Mammary epithelial cell (primary cell): ENCODE measurements at regions not wholly inside any gene's neighbourhood (a gene's known extent, or its start where the extent isn't known, plus 50 kb on each side); places are given as distances from the start of the nearest gene placed in this dataset.

Source experiments
- CTCF ChIP-seq, 2 donors: IDR thresholded peaks in 1 of 2; conservative IDR thresholded peaks in 1 of 2; 2 replicates each; pipeline ENCODE4 v1.5.1; 2011 to 2012; ENCODE audit warnings: inconsistent platforms in 2 of 2, low read length in 2 of 2, mild to moderate bottlenecking in 2 of 2, control low read depth in 1 of 2, low read depth in 1 of 2; ENCODE audit not compliant: insufficient read depth in 1 of 2; ENCODE audit errors: extremely low read depth in 1 of 2
- EZH2 ChIP-seq: IDR thresholded peaks from 2 replicates; pipeline ENCODE4 v1.6.1; 2012; ENCODE audit warnings: low read length, inconsistent platforms, borderline replicate concordance

GRCh38 chr20:60628749-60629148, 623.3 kb upstream of the CDH4 start:
- no peak for TF ChIP-seq CTCF (conservative IDR thresholded peaks at IDR 0.05 in 1 of 2, IDR thresholded peaks at IDR 0.05 in 1 of 2; ENCODE audit: extremely low read depth in 1 of 2, insufficient read depth in 1 of 2, low read depth in 1 of 2, low read length in 2 of 2)
- TF ChIP-seq EZH2, result no peak
